Right renal pelvis (tissue), 4 donors: ENCODE measurements at regions not wholly inside any gene's neighbourhood (a gene's known extent, or its start where the extent isn't known, plus 50 kb on each side); places are given as distances from the start of the nearest gene placed in this dataset.

ENCODE experiments used
- DNase-seq, 4 donors: peaks; one replicate each; pipeline ENCODE4 v3.0.0-alpha.2; 2013; ENCODE audit warnings: low read depth in 4 of 4, low spot score in 3 of 4, missing footprints in 1 of 4

DNA sequence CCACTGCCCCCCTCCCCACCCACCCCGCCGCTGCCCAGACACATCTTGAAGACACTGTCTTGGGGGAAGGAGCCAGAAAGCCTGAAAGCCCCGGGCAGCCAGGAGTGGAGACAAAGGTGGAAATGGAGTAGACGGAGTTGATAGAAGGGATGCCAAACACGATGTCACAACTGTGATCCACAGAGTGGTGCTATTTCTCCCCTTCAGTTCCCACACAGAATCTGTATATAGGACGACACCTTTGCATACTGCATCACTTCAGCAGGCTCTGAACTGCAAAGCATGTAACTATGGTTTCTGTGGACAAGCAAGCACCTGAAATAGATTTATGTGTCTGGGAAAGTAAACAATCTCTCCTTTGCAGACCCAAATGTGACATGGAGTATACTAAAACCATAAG lies 56.4 kb upstream of the F13A1 start:
- DNase-seq = no peak

DNA sequence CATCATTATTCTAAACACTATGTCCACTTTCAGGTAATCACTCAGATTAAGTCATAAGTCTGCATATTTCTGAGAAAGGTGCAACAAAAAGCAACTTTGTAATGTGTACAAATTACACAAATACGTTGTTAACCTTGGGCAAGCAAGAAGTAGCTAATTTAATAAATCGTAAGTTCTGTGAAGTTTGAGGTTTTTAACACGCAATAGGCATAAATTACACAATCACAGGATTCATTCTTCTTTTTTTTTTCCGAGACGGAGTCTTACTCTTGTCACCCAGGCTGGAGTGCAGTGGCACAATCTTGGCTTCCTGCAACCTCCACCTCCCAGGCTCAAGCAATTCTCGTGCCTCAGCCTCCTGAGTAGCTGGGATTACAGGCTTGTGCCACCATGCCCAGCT lies 57.2 kb upstream of the F13A1 start:
- DNase-seq = no peak

DNA sequence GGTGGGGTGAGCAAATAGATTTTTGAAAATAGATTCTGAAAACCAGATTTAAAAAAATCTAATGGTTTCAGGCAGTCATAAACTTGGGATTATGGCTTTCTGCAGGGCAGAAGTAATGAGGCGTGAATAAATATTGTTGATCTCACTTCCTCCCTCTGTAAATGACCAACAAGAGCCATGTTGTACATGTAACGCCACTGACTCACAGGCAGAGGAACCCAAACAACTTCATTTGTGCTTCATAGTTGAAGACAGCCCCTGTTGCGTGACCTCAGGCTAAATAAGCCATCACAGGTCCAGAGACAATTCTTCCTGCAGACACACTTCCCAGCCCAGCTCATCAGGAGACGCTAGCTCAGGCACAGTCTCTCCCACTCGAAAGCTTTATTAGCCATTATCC lies 59.1 kb upstream of the F13A1 start:
- no peak for DNase-seq

DNA sequence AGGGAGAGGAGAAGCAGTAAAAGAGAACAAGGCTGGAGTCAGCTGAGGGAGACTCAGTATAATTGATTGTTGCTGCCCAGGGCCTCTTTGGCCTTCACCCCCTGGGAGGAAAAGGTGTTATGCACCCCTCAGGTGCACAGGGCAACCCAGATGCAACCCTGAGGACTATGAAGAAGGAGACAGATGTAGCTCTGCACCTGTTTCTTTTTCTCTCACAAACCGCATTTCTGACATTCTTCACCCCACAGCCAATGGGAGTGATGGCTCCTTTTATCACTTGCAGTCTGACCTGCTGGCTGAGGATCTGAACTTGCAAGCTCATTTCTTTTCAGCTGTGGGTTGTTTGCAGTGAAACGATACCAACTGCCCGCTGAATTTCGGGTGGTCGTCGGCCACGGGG lies 64.1 kb upstream of the F13A1 start:
- no peak for DNase-seq

DNA sequence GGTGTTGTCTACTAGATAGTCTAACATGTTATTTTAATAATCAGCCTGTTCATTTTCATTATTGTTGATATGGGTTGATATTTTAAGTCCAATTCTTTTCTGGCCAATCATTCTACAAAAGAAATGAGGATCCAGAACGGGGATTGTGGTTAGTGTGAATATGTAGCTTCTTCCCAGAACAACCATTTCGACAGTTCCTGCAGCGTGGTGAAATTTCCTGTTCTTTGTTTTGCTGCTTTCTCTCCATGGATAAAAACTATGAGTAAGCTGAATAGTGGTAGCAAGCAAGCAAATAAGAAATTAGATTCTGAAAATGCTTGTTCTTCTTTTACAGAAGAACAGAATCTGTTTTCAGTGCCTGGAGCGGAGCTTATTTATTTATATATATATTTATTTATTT lies 65.5 kb upstream of the F13A1 start:
- DNase-seq = no peak

DNA sequence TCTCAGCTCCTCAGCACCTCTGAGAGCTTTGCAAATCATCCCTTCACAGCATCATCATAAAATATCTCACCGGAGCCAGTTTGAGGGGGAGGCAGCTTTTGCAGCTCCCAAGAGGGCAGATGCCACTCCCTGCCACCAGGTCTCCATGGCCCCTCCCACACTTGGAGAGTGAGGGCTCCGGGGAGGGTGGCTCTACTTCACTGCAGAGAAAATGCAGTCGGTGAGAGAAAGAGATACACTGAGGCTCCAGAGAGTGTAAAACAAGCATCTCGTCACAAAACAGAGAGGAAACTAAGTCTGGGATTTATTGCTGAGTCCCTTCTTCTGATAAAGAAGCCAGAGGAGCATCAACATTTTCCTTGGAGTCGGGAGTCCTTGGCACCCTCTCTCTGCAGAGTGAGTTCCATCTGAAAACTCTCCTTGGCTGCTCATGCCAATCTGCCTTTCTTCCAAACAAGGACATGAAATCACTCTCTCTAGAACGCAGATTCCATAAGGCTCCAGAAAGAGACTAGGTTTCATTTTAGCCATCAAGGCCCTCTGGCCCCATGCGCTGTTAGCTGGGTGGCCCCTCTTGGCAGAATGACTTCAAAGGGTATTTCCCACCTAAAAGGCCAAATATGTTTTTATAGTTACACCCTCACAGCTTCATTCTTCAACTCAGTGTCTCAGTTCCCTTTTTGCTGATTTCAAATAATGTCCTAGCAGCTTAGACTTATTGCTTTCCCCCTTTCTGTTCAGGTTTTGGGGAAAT lies 70.6 kb upstream of the F13A1 start:
- DNase-seq = no peak

DNA sequence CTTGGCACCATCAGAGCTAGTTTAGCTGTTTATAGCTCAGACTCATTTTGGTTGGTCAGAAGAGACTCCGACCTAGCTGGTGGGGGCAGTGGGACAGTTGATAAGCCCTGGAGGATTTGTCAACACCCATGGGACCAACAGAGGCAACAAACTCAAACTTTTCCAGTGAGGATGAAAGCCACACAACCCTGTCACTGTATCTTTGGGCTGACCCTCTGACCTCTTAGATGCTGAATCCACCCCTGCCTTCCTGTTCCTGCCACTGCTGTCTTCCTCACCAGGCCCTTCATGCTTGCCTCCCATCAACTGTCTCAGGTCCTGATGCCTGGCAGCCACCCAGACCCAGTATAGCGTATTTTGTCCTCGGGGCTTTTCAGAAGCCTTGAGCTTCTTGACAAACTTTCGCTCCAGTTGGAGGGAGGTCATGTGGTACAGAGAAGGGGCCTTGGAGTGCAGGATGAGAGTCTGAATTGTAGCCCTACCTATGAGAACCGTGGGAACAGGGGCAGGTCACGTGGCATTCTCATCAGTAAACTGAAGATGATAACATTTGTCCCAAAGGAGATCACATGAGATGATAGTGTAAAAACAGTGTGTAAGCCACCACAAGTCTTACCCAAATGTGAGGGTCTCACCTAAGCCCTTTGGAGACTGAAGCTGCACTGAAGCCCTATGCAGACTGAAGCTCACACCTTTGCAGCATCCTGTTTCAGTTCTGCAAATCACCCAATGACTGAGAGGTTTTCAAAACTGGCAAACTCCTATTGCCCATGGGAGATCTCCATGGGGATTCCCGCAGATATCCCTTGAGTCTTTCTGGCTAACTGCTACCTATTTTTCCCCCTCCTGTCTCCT lies 72.0 kb upstream of the F13A1 start:
- DNase-seq = no peak

DNA sequence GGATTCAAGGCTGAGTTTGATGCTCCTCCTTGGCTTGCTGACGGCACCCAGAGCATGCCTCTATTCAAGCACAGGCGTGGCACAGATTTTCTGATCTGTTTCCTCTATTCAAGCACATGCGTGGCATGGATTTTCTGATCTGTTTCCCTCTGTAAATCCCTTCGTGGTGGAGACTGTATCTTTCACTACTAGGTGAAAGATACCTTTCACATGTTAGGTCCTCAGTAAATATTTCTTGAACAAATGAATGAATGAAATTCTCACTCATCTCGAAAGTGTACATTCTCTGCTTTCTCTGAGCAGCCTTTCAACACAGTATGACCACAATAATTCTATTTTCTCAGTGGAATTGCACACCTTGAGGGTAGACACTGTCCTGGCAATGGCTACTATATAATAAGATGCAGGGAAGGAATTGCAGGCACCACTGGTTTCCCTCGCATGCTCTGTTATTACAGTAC lies 72.6 kb upstream of the F13A1 start:
- DNase-seq = no peak

DNA sequence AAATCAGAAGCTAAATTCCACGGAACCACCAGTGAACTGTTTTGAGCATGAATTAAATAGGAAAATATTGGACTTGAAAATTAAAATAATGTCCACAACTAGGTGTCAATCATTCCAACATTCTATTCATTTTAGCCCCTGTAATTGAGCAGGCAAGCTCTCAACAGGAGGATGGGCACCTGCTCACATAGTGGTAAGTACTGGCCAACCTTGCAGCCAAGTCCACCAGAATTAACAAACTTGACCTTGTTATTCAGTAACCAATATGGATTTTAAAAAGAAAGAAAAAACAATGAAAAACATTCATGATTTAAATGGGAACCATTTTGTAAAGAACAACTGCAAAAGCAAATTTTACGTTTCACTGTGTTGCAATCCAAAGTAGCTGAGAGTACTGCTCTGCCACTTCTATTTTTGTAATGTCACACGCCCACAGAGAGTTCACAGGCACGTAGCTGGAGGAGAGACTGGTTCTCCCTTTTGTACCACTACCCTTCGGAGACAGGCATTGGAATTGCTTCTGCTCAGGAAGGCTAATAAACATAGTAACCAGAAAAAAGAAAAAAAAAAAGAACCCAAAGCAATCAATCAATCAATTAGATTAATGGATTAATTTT lies 75.2 kb upstream of the F13A1 start:
- DNase-seq = no peak

DNA sequence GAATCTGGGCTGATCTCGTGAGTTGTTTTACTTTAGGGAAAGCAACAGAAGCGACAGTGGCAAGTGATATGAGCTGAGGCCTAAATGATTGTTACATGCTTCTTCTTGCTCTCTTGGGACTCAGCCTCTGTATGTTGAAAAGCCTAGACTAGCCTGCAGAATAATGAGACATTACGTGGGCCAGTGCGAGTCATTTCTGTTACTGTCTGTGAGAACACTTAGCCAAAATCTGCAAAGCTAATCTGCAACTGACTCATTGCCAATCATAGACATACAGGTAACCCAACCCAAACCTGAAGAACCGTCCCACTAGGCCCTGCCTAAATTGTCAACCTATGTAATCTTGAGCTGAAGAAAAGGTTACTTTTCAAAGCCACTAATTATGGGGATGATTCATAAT lies 77.4 kb upstream of the F13A1 start:
- DNase-seq = no peak

DNA sequence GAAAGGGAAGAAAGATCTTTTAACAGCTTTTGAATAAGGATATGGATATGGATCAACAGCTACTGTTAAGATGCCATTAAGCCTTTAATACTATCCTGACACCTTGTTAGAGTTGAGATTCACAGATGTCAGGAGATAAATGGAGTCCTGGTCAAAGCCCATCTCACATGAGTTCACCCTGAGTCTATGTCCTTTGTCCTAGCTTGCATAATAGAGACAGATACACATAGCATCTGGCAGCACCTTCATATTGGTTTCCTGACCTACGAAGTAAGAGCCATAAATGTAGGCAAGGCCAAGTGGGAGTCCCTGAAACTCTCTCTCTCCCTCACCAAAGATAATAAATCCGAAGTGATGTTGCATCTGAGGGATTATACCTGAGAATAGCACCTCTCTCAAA lies 79.1 kb upstream of the F13A1 start:
- no peak for DNase-seq

DNA sequence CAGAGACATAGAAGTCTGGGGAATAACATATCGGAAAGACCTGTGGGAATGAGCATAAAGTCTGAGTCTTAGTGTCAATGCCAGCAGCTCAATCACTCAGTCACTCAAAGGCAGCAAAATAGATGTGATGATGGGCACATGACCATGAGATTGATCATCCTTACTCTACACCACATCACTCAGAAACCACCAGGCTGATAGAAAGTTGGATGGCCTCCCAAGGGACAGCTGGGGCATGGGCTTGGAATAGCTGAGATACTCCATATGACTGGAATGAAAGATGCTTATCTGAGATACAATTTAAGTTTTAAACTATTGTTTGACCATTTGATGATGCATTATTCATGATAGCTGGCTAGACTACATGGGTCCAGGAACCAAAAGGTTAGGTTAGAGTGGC lies 80.9 kb upstream of the F13A1 start:
- no peak for DNase-seq

DNA sequence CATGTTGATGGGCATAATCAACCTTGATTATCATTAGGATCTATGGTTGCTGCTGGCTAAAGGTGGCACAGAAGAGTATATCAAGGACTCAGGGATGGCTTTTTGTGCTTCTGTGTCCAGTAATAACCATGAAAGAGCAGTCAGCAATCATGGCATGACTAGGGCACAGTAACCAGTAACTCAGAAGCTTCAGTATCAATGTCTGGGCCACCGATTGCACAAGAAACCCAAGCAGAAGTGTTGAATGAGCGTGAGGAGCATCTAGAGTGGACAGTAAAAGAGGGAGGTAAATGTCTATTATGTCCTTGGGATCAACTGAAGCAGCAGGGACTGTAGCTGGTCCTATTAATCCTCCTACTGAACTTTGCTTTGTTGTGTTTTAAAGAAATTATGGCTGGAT lies 81.5 kb upstream of the F13A1 start:
- no peak for DNase-seq

DNA sequence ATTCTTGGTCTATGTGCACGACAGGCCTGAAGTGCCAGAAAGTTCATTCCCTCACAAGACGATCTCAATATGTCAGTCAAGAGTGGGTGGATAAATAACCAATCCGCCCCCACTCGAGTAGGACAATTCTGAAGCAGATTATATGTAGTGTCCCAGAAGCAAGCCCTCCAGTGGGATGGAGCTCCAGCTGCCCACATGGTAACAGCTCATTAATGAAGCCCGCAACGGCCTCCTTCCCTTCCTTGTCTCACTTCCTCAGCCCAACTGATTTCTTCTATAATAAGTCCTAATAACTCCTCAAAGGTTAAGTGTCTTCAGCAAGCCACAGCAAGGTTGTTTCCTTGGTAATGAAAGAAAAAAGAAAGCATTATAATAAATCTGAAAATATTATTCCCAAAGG lies 82.1 kb upstream of the F13A1 start:
- DNase-seq = no peak

DNA sequence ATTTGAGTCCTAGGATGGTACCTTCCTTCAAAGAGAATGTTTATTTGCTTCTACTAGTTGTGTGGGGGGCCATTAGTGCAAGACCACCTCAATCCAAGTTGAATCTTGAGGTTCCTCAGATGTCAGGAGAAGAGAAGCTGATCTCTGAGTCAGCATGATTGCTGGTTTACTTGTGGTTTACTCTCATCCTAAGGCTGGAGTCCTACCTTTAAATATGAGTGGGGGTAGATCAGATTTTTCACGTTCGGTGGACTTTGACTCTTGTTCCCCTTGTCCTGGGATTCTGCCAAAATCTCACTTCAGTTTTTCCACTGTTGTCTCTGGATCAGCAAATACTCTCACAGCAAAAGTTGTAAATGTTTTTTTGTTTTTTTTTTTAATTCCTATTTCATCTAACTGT lies 84.6 kb upstream of the F13A1 start:
- no peak for DNase-seq

DNA sequence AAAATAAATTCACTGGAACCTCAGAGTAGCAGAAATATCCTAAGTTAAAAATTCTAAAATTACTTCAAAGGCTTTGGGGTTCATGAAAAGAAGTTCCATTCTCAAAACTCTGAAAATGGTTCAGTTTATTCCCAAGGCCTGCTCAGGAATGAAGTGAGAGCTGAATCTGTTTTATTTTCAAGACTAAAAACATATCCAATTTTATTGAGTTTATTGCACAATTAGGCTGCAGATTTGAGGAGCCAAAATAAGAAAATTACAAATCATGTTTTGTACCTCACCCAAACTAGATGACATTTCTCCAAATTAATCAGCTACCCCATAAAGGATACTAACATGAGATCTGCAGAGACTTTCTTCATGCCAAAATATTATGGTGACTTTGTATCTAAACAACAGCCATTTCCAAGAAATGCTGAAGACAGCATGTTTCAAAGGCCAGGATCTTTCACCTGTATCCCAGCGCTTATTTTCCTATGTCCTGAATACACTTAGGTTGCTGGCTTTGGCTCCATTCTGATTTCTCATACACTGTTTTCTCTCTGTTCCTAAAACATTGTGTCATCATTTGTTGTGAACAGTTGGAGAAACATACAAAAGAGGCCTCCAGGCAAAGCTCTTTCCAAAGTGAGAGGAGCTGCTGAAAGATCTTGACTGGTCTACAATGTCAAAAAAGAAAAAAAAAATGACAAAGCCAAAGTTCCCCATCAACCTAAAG lies 85.7 kb upstream of the F13A1 start:
- no peak for DNase-seq

DNA sequence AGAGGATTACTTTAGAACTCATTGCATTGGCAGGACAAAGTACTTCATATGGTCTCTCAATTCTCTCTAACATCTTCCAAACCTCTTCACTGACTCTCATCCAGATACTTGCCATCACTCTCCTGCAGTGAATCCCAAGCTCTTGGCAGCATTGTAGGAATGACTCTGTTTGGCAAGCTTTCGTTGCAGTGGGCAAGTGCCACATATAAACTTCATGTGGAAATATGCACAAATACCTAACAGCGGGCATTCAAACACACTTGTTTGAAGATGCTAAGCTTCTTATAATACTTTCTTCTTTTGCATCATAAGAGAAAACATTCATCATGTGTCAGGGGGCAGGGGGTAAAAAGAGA lies 86.2 kb upstream of the F13A1 start:
- no peak for DNase-seq

DNA sequence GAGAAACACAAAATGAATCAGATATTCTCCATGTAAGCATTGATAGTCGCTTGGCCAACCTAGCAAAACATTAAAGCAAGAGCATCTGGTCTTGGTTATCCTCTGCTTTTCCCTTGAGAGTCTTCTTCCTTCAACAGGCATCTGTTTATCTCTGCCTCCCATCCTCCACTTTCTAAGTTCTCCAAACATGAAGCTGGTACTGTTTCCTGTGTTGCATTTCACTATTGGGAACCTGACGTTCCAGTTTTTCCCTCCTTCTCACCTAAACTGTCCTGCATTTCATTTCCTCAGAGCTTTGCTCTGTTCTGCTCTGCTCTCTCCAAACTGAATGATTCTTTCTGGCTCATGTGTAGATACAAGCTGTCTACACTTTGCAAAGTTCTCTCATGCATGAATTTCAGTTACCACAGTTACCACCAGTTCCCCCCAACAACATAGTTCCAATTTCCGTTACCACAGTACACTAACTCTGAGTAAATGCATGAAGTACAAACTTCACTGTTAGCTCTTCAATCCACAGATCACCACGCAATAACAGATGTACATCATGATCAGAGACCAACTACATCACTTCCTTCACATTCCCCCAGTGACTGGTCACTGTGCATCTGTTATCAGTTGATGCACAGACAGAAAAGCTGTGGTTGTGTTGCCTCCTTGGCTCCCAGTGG lies 86.7 kb upstream of the F13A1 start:
- no peak for DNase-seq

DNA sequence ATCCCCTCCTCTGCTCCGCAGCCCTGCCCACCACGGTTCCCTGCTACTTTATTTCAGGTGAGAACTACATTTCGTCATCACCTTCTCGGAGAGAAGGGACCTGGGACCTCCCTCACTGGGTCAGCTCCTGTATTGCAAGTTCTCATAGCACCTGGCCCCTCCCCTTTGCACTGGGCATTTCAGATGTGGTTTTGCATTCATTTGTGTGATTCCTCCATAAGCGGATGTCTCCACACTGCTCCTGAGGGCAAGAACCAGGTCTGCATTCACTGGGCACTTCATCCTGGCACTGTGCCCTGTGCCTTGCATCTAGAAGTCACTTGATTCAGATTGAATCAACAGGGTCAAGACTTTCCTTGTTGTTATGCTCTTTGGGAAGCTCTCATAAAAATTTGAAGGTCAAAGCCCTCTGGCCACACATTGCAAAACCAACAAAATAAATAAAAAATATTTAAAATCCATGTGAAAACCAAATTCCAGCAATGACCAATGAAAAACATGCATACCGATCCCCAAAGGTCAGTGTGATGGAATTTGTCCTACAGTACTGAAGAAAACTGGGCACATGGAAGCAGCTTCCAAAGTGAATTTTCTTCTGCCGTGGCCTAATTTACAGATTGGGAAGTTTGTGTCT lies 89.1 kb upstream of the F13A1 start:
- no peak for DNase-seq

DNA sequence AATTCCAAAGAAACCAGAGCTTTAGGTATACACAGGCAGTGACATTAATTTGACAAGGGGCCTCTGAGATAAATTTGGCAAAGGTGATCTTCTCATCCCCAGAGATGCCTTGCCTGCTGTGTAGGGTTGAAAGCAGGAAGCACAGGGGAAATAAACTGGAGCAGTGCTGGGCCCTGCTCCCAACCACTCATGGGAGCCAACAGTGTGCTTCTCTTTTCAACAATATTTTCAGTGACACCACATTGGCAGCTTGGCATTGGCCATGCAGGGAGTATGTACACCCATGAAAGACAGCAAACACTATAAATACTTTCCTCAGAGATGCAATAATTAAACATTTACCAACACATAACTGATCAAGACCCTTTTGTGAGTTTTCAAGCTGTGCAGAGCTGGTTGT lies 90.7 kb upstream of the F13A1 start:
- DNase-seq = no peak
